H1 (cell line): ENCODE measurements at regions not wholly inside any gene's neighbourhood (a gene's known extent, or its start where the extent isn't known, plus 50 kb on each side); places are given as distances from the start of the nearest gene placed in this dataset.

Experiments used
- CTCF ChIA-PET: fragments of 300-600 bp; sonication (Branson Sonifier 250); formaldehyde crosslinking; loops from one replicate; lab custom pipeline; 2021; ENCODE audit not compliant: partially characterized antibody; lab: Charles Lee
- POLR2A ChIA-PET: fragments of 300-600 bp; sonication (Branson Sonifier 250); formaldehyde crosslinking; loops from one replicate; lab custom pipeline; 2021; ENCODE audit warnings: inconsistent platforms; ENCODE audit not compliant: partially characterized antibody; lab: Charles Lee
- DNase-seq, 2 experiments: peaks; one replicate each; pipeline versions ENCODE4 v3.0.0 to v3.0.0-alpha.2; 2010 to 2022; ENCODE audit warnings: low spot score in 2 of 2, low read depth in 1 of 2, mixed read lengths in 1 of 2
- FAIRE-seq: peaks from 2 replicates; lab custom pipeline; 2011; peaks lifted over from hg19 to GRCh38; lab: Jason Lieb, UNC
- H2AFZ ChIP-seq: 2 replicates; pipeline ENCODE4 v1.8.1; 2012; ENCODE audit warnings: low read length, inconsistent platforms
- H2AK5ac ChIP-seq: 2 replicates; pipeline ENCODE4 v1.6.1; 2013; ENCODE audit warnings: low read depth, low read length
- H2BK120ac ChIP-seq: replicated peaks from 2 replicates; pipeline ENCODE3; 2013; ENCODE audit warnings: low read depth, low read length, inconsistent platforms
- H2BK12ac ChIP-seq: 2 replicates; pipeline ENCODE4 v1.6.1; 2013; ENCODE audit warnings: low read depth, low read length
- H2BK15ac ChIP-seq: 2 replicates; pipeline ENCODE4 v1.6.1; 2013; ENCODE audit warnings: low read length
- H2BK20ac ChIP-seq: 2 replicates; pipeline ENCODE4 v1.6.1; 2013; ENCODE audit warnings: low read length
- H2BK5ac ChIP-seq: 2 replicates; pipeline ENCODE4 v1.6.1; 2013; ENCODE audit warnings: low read depth, low read length
- H3K14ac ChIP-seq: 2 replicates; pipeline ENCODE4 v1.6.1; 2013; ENCODE audit warnings: inconsistent platforms; ENCODE audit not compliant: insufficient read length
- H3K18ac ChIP-seq: 2 replicates; pipeline ENCODE4 v1.6.1; 2013; ENCODE audit warnings: low read length; ENCODE audit errors: extremely low read depth
- H3K23ac ChIP-seq: 2 replicates; pipeline ENCODE4 v1.6.1; 2013; ENCODE audit warnings: inconsistent platforms; ENCODE audit not compliant: insufficient read length
- H3K23me2 ChIP-seq: 2 replicates; pipeline ENCODE4 v1.6.1; 2013; ENCODE audit warnings: low read depth, low read length
- H3K27ac ChIP-seq: 2 replicates; pipeline ENCODE4 v1.6.1; 2011; ENCODE audit warnings: low read depth, low read length, inconsistent platforms
- H3K27me3 ChIP-seq, 4 experiments: replicated peaks in 1 of 4; 1 replicate in 1 of 4; 2 replicates in 3 of 4; pipeline versions ENCODE4 v1.6.1 to v1.8.1; 2011 to 2013; ENCODE audit warnings: low read length in 3 of 4, mild to moderate bottlenecking in 3 of 4, inconsistent platforms in 2 of 4, mixed read lengths in 2 of 4, moderate library complexity in 1 of 4; ENCODE audit not compliant: control insufficient read depth in 3 of 4, insufficient read depth in 3 of 4; ENCODE audit errors: extremely low read depth in 1 of 4
- H3K36me3 ChIP-seq, 4 experiments: 2 replicates each; pipeline versions ENCODE4 v1.6.1 to v1.8.1; 2011 to 2013; ENCODE audit warnings: mild to moderate bottlenecking in 4 of 4, low read length in 3 of 4, moderate library complexity in 2 of 4, control low read depth in 1 of 4, inconsistent platforms in 1 of 4; ENCODE audit not compliant: insufficient read depth in 4 of 4, control insufficient read depth in 2 of 4
- H3K4ac ChIP-seq: replicated peaks from 2 replicates; pipeline ENCODE3; 2013; ENCODE audit warnings: low read length, low read depth, mixed read lengths, inconsistent platforms; ENCODE audit not compliant: insufficient read length
- H3K4me1 ChIP-seq, 4 experiments: replicated peaks in 1 of 4; 1 replicate in 1 of 4; 2 replicates in 3 of 4; pipeline versions ENCODE4 v1.6.1 to v1.8.1; 2011 to 2013; ENCODE audit warnings: low read length in 3 of 4, inconsistent platforms in 2 of 4, mixed read lengths in 1 of 4; ENCODE audit not compliant: insufficient read depth in 4 of 4, control insufficient read depth in 3 of 4
- H3K4me2 ChIP-seq, 2 experiments: 2 replicates each; pipeline versions ENCODE4 v1.6.1 to v1.8.1; 2011 to 2013; ENCODE audit warnings: low read depth in 2 of 2, low read length in 2 of 2, control low read depth in 1 of 2, inconsistent platforms in 1 of 2, mild to moderate bottlenecking in 1 of 2; ENCODE audit not compliant: insufficient read depth in 1 of 2
- H3K4me3 ChIP-seq, 4 experiments: fragments of 200-600, 300-600 bp in 1 of 4; sonication (generic), shearing (Covaris generic), sonication (Bioruptor Twin) in 1 of 4; 2 replicates each; pipeline versions ENCODE4 v1.5.1 to v1.8.1; 2011 to 2016; ENCODE audit warnings: low read length in 4 of 4, low read depth in 3 of 4, control low read depth in 2 of 4, inconsistent platforms in 2 of 4, mild to moderate bottlenecking in 2 of 4, mixed read lengths in 1 of 4, moderate library complexity in 1 of 4; ENCODE audit not compliant: insufficient read depth in 2 of 4; ENCODE audit errors: extremely low read depth in 1 of 4
- H3K56ac ChIP-seq: replicated peaks from 2 replicates; pipeline ENCODE3; 2013; ENCODE audit warnings: low read depth, mild to moderate bottlenecking, mixed read lengths, low read length, inconsistent platforms; ENCODE audit not compliant: insufficient read length
- H3K79me1 ChIP-seq: 2 replicates; pipeline ENCODE4 v1.6.1; 2013; ENCODE audit warnings: low read depth, low read length, control low read depth
- H3K79me2 ChIP-seq, 2 experiments: 2 replicates each; pipeline versions ENCODE4 v1.6.1 to v1.8.1; 2012 to 2013; ENCODE audit warnings: low read length in 2 of 2, mild to moderate bottlenecking in 2 of 2, inconsistent platforms in 1 of 2; ENCODE audit not compliant: insufficient read depth in 2 of 2, control insufficient read depth in 1 of 2
- H3K9ac ChIP-seq, 4 experiments: replicated peaks in 1 of 4; 1 replicate in 1 of 4; 2 replicates in 3 of 4; pipeline versions ENCODE4 v1.6.1 to v1.8.1; 2011 to 2013; ENCODE audit warnings: low read depth in 3 of 4, low read length in 3 of 4, control low read depth in 2 of 4, mild to moderate bottlenecking in 2 of 4, moderate library complexity in 2 of 4, inconsistent platforms in 1 of 4; ENCODE audit errors: extremely low read depth in 1 of 4
- H3K9me3 ChIP-seq, 2 experiments: 2 replicates each; pipeline versions ENCODE4 v1.6.1 to v1.8.1; 2012 to 2013; ENCODE audit warnings: mild to moderate bottlenecking in 2 of 2, moderate library complexity in 2 of 2, control low read depth in 1 of 2, inconsistent platforms in 1 of 2, low read depth in 1 of 2, low read length in 1 of 2, mixed read lengths in 1 of 2; ENCODE audit not compliant: insufficient read depth in 2 of 2
- H4K20me1 ChIP-seq, 2 experiments: replicated peaks in 1 of 2; 2 replicates each; pipeline versions ENCODE3 to v1.8.1; 2011 to 2013; ENCODE audit warnings: inconsistent platforms in 2 of 2, low read length in 2 of 2, mild to moderate bottlenecking in 1 of 2; ENCODE audit not compliant: insufficient read depth in 2 of 2, control insufficient read depth in 1 of 2
- H4K5ac ChIP-seq: 2 replicates; pipeline ENCODE4 v1.6.1; 2013; ENCODE audit warnings: low read length, low read depth, mixed read lengths, inconsistent platforms; ENCODE audit not compliant: insufficient read length
- H4K8ac ChIP-seq: 2 replicates; pipeline ENCODE4 v1.8.0; 2013; ENCODE audit warnings: mild to moderate bottlenecking, moderate library complexity, low read length, inconsistent platforms; ENCODE audit not compliant: insufficient read depth; ENCODE audit errors: extremely low read depth
- H4K91ac ChIP-seq: replicated peaks from 2 replicates; pipeline ENCODE3; 2013; ENCODE audit warnings: low read length, mixed read lengths, inconsistent platforms; ENCODE audit not compliant: insufficient read length
- CTCF ChIP-seq, 3 experiments: IDR thresholded peaks; 1 replicate in 2 of 3; 2 replicates in 1 of 3; pipeline versions ENCODE4 v1.5.1 to v1.6.1; 2011; ENCODE audit warnings: low read length in 3 of 3, mild to moderate bottlenecking in 3 of 3, inconsistent platforms in 2 of 3, low read depth in 1 of 3, moderate library complexity in 1 of 3; ENCODE audit not compliant: insufficient read depth in 1 of 3; ENCODE audit errors: control extremely low read depth in 1 of 3
- PHF8 ChIP-seq: fragments of 200-600 bp; sonication (generic); conservative IDR thresholded peaks from 2 replicates; pipeline ENCODE4 v1.7.1; 2012; ENCODE audit warnings: low read depth, mild to moderate bottlenecking, inconsistent platforms, low read length, moderate library complexity
- RAD21 ChIP-seq, 2 experiments: IDR thresholded peaks in 1 of 2; conservative IDR thresholded peaks in 1 of 2; 2 replicates each; pipeline ENCODE4 v1.6.1; 2011; ENCODE audit warnings: low read depth in 2 of 2, low read length in 2 of 2, improper control_type of control experiment in 1 of 2, inconsistent platforms in 1 of 2, mild to moderate bottlenecking in 1 of 2, moderate library complexity in 1 of 2
- YY1 ChIP-seq: IDR thresholded peaks from 2 replicates; pipeline ENCODE4 v1.6.1; 2011; ENCODE audit warnings: low read depth, mild to moderate bottlenecking, low read length

GRCh38 chr1:195376190-195376589, 1232.0 kb downstream of the KCNT2 start:
- Histone ChIP-seq H4K5ac (no peak overlapping the region), H3K27ac (no peak overlapping the region), H3K27me3 (no peaks in the 10 kb centered on the region), H2BK5ac (no peak overlapping the region), H4K8ac (no peak overlapping the region), H3K79me2 (no peaks in the 10 kb centered on the region), H2BK15ac (no peak overlapping the region), H3K4ac (no peak overlapping the region), H3K14ac (no peak overlapping the region), H3K79me1 (no peaks in the 10 kb centered on the region), H3K4me3 (no peak overlapping the region), H2BK20ac (no peak overlapping the region), H2BK120ac (no peak overlapping the region), H2AFZ (no peak overlapping the region), H3K56ac (no peak overlapping the region), H4K91ac (no peak overlapping the region), H3K36me3 (no peaks in the 10 kb centered on the region), H3K9ac (no peak overlapping the region), H4K20me1 (no peaks in the 10 kb centered on the region), H2AK5ac (no peak overlapping the region), H2BK12ac (no peak overlapping the region), H3K23me2 (no peaks in the 10 kb centered on the region), H3K4me2 (no peak overlapping the region), H3K18ac (no peak overlapping the region), H3K23ac (no peak overlapping the region), H3K9me3 (no peaks in the 10 kb centered on the region), H3K4me1 (peaks cover 0 to 2% (median under 1%) of the 10 kb centered on the region in 4 experiments; a peak in 2 of 7 replicates)
- DNase-seq (no peak), FAIRE-seq (no peak)
- CTCF ChIA-PET = interaction anchor here (0.6 to 2.1 kb wide), 13 partner anchors 12 to 841 kb away, joined by 3 to 7 read pairs (median 3); no protein-coding TSS in a partner anchor
- 0 out of 4 replicates have a peak, but pooled peaks of 1 of the 2 experiments have one; percentile 7 for TF ChIP-seq RAD21 (IDR thresholded peaks at IDR 0.05 in 1 of 2, conservative IDR thresholded peaks at IDR 0.05 in 1 of 2; ENCODE audit: low read depth in 2 of 2, low read length in 2 of 2)
- peak in 1 of 3 experiments; percentile 14; a peak in 1 of 4 replicates for TF ChIP-seq CTCF (IDR thresholded peaks at IDR 0.05; ENCODE audit: control extremely low read depth in 1 of 3, insufficient read depth in 1 of 3, low read depth in 1 of 3, low read length in 3 of 3)
- no peak for TF ChIP-seq YY1
- TF ChIP-seq PHF8 = no peak
- POLR2A ChIA-PET = interaction anchor here (0.6 kb wide), 1 partner anchor 70 kb away, joined by 3 read pairs; no protein-coding TSS in a partner anchor
